Ishikawa (cell line): ENCODE measurements at regions not wholly inside any gene's neighbourhood (a gene's known extent, or its start where the extent isn't known, plus 50 kb on each side); places are given as distances from the start of the nearest gene placed in this dataset.

ENCODE experiments used
- CEBPB ChIP-seq: IDR thresholded peaks from 2 replicates; pipeline ENCODE4 v1.6.1; 2012
- CREB1 ChIP-seq: IDR thresholded peaks from 2 replicates; pipeline ENCODE4 v1.6.1; 2012; ENCODE audit warnings: low read depth
- EGR1 ChIP-seq: IDR thresholded peaks from 2 replicates; pipeline ENCODE4 v1.6.1; 2012
- EP300 ChIP-seq: IDR thresholded peaks from 2 replicates; pipeline ENCODE4 v1.6.1; 2012; ENCODE audit warnings: borderline replicate concordance
- FOXM1 ChIP-seq: IDR thresholded peaks from 2 replicates; pipeline ENCODE4 v1.6.1; 2012; ENCODE audit warnings: low read depth, borderline replicate concordance
- NFIC ChIP-seq: IDR thresholded peaks from 2 replicates; pipeline ENCODE4 v1.6.1; 2012
- RAD21 ChIP-seq: IDR thresholded peaks from 2 replicates; pipeline ENCODE4 v1.6.1; 2012; ENCODE audit warnings: low read depth
- TAF1 ChIP-seq: IDR thresholded peaks from 2 replicates; pipeline ENCODE4 v1.6.1; 2012; ENCODE audit warnings: low read depth, mild to moderate bottlenecking
- TCF12 ChIP-seq: IDR thresholded peaks from 2 replicates; pipeline ENCODE4 v1.6.1; 2012; ENCODE audit warnings: low read depth
- TEAD4 ChIP-seq: IDR thresholded peaks from 2 replicates; pipeline ENCODE4 v1.6.1; 2012
- YY1 ChIP-seq: IDR thresholded peaks from 2 replicates; pipeline ENCODE4 v1.6.1; 2012; ENCODE audit warnings: low read depth
- ZBTB7A ChIP-seq: IDR thresholded peaks from 2 replicates; pipeline ENCODE4 v1.6.1; 2012; ENCODE audit warnings: low read depth
- TF ChIP-seq, protein P1 (sequence below): IDR thresholded peaks from 2 replicates; pipeline ENCODE4 v1.6.1; 2012
- TF ChIP-seq, protein P2 (sequence below): IDR thresholded peaks from 2 replicates; pipeline ENCODE4 v1.6.1; 2012
- TF ChIP-seq, protein P3 (sequence below): IDR thresholded peaks from 2 replicates; pipeline ENCODE4 v1.6.1; 2012; ENCODE audit warnings: low read depth, mild to moderate bottlenecking

DNA sequence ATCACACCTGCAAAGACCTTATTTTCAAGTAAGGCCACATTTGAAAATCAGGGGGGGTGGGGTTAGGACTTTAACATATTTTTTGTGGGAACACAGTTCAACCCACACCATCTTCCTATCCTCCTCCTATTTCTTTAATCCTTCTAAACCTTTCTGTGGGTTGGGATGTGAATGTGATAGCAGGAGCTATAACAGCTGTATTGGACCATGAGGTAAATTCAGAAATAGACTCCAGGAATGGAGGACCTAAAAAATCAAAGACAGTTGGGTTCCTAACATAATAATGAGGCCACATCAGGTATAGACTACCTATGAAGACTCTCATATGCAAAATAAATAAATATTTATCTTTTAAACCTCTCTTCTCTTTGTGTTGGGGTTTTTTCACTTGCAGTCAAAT is 451.4 kb downstream of the XYLT1 start:
- TF ChIP-seq, protein P1, sequence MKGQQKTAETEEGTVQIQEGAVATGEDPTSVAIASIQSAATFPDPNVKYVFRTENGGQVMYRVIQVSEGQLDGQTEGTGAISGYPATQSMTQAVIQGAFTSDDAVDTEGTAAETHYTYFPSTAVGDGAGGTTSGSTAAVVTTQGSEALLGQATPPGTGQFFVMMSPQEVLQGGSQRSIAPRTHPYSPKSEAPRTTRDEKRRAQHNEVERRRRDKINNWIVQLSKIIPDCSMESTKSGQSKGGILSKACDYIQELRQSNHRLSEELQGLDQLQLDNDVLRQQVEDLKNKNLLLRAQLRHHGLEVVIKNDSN: no peak
- TF ChIP-seq NFIC (no peak), FOXM1 (no peak), RAD21 (no peak), CEBPB (no peak), YY1 (no peak), TEAD4 (no peak), EGR1 (no peak), TCF12 (no peak), EP300 (no peak), ZBTB7A (no peak), CREB1 (no peak), TAF1 (no peak)
- TF ChIP-seq, protein P2, sequence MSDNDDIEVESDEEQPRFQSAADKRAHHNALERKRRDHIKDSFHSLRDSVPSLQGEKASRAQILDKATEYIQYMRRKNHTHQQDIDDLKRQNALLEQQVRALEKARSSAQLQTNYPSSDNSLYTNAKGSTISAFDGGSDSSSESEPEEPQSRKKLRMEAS: no peak
- TF ChIP-seq, protein P3, sequence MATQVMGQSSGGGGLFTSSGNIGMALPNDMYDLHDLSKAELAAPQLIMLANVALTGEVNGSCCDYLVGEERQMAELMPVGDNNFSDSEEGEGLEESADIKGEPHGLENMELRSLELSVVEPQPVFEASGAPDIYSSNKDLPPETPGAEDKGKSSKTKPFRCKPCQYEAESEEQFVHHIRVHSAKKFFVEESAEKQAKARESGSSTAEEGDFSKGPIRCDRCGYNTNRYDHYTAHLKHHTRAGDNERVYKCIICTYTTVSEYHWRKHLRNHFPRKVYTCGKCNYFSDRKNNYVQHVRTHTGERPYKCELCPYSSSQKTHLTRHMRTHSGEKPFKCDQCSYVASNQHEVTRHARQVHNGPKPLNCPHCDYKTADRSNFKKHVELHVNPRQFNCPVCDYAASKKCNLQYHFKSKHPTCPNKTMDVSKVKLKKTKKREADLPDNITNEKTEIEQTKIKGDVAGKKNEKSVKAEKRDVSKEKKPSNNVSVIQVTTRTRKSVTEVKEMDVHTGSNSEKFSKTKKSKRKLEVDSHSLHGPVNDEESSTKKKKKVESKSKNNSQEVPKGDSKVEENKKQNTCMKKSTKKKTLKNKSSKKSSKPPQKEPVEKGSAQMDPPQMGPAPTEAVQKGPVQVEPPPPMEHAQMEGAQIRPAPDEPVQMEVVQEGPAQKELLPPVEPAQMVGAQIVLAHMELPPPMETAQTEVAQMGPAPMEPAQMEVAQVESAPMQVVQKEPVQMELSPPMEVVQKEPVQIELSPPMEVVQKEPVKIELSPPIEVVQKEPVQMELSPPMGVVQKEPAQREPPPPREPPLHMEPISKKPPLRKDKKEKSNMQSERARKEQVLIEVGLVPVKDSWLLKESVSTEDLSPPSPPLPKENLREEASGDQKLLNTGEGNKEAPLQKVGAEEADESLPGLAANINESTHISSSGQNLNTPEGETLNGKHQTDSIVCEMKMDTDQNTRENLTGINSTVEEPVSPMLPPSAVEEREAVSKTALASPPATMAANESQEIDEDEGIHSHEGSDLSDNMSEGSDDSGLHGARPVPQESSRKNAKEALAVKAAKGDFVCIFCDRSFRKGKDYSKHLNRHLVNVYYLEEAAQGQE: no peak

DNA sequence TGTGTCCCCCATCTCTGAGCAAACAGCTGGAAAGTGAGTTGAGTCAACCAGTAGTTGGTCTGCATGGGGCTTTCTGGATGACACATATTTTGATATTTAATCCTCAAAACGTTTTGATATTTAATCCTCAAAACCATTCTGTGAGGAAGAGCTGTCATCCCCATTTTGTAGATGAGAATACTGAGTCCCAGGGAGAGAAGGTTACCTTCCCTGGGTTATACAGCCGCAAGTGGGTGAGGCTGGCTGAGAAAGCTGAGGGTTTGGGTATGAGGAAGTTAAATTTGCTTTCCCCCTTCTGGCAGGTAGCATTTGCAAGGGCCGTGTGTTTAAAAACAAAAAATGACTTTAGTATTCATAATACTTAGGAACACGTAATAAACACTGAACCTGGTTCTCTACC is 447.2 kb downstream of the XYLT1 start:
- TF ChIP-seq NFIC: no peak
- no peak for TF ChIP-seq EP300
- no peak for TF ChIP-seq TCF12
- no peak for TF ChIP-seq TEAD4
- TF ChIP-seq, protein P1: no peak

DNA sequence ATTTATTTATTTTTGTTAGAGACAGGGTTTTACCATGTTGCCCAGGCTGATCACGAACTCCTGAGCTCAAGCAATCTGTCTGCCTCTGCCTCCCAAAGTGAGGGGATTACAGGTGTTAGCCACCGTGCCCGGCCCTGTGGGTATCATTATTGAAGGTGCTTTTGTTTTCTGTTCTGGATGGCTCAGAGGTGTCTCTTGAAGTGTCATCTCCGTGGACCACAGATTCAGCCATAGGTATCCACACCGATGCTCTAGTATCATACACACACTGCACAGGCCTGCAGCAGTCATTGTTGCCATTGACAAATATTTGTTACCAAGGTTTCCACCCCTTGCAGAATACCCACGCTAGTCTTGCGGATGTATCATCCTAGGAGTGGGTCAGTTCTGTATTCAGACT is 446.2 kb downstream of the XYLT1 start:
- TF ChIP-seq CEBPB (no peak), NFIC (no peak), TCF12 (no peak), YY1 (no peak), FOXM1 (no peak), ZBTB7A (no peak), TAF1 (no peak), EP300 (no peak)
- TF ChIP-seq, protein P1: no peak

DNA sequence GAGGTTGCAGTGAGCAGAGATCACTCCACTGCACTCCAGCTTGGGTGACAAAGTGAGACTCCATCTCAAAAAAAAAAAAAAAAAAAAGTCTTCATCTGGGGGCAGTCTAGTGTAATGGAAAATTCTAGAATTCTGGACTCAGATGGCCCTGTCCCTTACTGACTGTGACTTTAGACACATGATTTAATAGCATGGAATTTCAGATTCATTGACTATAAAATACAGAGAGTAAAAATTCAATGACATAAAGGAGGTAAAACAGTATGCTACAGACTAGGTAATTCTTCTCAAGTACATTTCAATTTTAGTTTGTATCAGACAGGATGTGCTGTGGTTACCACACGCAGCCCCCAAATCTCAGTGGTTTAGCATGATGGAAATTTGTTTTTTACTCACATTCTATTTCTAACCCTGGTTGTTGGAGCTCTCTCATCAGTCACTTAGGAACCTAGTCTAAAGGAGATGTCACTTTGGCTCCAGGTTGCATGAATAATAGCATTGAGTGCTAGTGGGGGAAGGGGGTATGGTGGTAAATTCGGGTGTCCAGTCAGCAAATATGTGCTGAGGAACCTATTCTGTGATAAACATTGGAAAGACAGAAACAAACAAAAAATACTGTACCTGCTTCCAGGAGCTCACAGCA is 444.0 kb downstream of the XYLT1 start:
- TF ChIP-seq RAD21: no peak
- TF ChIP-seq, protein P3: no peak
- TF ChIP-seq, protein P2: no peak
- TF ChIP-seq ZBTB7A: no peak
- no peak for TF ChIP-seq TEAD4
- TF ChIP-seq NFIC: no peak

DNA sequence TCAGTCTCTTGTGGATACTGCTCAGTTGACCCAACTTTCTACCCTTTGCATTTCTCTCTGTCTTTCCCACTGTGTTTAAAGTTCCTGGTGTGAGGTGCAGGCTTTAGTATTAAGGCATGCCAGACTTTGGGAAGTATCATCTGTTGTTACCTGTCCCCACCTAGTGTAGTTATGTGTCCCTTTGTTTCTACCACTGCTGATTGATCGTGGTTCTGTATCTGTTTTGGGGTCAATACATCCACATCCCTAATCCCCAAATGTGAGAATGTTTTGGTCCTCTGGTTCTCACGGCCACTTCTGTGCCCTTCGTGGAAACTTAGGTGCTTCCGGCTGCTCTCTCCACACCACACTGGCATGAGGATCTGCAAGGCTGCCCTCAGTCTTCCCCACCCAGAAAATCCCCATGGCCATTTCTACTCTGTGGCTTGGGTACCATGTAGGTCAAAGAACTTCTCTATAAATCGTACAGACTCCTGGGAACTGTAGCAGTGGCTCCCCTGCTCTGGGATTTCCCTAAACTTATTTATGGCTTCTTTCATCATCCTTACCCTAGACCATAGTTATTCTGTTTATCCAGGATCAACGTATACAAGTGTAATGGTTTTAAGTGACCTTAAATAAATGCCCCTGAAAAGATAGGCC is 443.2 kb downstream of the XYLT1 start:
- no peak for TF ChIP-seq TAF1
- TF ChIP-seq YY1: no peak

DNA sequence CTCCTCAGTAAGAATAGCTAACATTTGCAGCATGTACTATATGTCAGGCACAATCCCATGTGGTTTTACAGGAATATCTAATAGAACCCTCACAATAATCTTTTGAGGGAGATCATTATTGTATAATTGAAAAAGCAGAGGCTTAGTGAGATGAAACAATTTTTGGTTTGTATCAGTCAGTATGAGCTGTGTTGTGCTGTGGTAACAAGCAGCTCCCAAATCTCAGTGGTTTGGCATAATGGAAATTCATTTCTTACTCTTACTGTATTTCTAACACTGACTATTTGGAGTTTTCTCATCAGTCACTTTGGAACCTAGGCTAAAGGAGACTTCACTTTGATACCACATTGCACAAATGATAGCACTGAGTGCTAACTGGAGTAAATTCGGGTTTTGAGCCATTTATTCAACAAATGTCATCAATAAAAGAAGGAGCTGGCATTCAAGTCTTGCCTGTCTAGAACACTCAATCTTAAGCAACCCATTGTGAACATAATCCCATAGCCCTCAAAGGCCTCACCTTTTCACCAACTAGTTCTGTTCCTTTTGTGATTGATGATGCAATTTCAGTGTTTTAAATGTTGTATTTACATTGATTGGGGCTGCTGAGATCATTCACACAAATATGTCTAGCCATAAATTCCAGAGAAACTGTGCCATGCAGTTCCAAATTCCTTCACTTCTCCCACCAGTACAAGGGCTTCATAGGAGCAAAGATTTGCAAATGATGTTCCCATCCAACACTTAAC is 441.0 kb downstream of the XYLT1 start:
- TF ChIP-seq, protein P1: no peak
- TF ChIP-seq FOXM1: no peak
- TF ChIP-seq RAD21: no peak
- no peak for TF ChIP-seq EP300
- TF ChIP-seq TAF1: no peak
- no peak for TF ChIP-seq YY1
